GM21786 (cell line): ENCODE measurements at regions not wholly inside any gene's neighbourhood (a gene's known extent, or its start where the extent isn't known, plus 50 kb on each side); places are given as distances from the start of the nearest gene placed in this dataset.
A peak's percentile ranks its signal among the peaks of the same experiment; 100 is the strongest.

ENCODE experiments used
- ATAC-seq: cut with Tn5 transposase; IDR thresholded peaks from one replicate; pipeline ENCODE4 v1.9.1; 2021; ENCODE audit not compliant: unreplicated experiment

DNA sequence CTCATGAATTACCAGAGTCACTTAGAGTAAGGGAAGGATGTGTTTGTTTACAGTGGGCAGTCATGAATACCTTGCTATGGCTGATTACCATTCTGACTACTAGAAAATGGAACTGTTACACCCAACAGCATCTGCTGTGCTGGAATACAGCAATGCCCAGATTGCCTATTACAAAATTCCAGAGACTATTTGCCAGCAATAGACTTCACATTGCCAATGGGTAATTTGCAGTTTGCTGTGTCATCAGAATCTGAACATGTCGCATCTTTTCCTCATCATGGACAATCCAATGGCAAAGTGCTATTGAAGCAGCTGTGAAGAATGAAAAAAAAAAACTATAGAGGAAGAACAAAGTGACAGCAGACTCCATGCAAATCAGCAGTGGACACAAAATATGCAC is 356.6 kb downstream of the CXXC4 start:
- ATAC-seq = no peak

DNA sequence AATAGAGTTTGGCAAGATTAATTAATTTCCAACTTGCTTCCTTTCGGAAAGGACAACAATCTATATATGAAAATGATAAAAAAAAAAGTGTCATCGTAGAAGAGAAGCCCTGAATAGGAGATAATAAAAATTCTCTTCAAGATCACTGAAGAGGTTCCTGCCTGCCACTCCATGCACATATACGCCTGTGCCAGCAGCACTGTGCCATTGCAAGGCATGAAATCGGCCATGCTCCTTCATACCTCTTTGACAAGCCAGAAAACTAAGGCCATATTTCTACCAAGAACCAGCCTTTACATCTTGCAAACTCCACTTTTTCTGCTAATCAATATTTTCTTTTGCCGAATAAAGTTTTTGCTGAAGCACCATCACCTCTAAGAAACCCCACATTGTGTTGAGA is 365.5 kb downstream of the CXXC4 start:
- ATAC-seq = no peak

DNA sequence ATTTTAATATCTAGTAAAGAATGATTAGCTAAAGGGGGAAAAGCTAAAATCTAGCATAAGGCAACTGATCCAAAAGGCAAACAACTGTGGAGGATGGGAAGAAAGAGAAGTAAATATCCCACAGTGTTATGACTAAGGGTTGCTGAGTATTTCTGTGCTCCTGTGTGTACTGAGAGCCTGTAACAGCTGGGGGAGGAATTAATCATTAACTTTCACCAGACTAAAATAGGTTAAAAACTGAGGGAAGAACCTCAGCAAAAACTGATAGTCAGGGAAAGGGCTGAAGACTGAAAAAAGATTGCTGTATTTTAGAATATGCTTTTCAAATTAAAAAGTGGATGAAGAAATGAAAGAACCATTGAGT is 365.9 kb downstream of the CXXC4 start:
- ATAC-seq = peak; percentile 68

DNA sequence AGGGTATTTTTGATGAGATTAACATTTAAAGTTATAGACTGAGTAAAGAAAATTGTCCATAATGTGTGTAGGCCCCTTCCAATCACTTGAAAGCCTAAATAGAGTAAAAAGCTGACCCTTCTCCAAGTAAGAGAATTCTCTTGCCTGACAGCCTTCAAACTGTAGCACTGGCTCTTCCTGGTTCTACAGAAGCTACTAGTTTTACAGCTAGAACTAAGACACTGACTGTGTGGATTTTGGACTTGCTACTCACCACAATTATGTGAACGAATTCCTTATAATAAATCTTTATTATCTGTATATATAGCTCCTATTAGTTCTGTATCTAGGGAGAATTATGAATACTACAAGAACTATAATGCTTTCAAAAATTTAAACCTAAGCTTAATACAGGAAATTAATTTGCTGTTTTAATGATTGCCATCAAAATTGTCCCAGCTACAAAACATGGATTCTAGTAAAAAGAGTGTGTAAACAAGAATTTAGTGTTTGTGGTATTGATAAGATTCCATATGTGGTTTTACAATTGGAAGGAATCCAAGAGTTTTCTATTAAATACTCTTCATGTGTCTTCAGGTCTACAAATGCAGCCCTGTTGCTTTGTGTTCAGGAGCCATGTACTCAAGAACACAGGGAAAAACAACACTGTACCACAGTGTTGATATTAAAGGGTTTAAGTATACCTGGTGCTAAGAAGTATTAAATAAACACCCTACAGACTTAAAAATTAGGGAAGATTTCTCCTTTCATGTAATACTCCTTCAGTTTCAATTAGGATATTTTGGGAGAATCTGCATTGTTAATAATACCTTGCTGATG is 366.5 kb downstream of the CXXC4 start:
- ATAC-seq = no peak

DNA sequence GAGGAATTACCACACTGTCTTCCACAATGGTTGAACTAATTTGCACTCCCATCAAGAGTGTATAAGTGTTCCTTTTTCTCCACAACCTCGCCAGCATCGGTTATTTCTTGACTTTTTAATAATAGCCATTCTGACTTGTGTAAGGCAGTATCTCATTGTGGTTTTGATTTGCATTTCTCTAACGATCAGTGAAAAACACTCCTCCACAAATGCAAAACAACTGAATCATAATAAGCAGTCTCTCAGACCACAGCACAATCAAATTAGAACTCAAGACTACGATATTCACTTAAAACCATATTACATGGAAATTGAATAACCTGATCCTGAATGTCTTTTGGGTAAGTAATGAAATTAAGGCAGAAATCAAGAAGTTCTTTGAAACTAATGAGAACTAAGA is 371.7 kb downstream of the CXXC4 start:
- no peak for ATAC-seq

- no peak for ATAC-seq
Observed at GRCh38 chr4:104117776-104118175, 376.9 kb downstream of the CXXC4 start.

DNA sequence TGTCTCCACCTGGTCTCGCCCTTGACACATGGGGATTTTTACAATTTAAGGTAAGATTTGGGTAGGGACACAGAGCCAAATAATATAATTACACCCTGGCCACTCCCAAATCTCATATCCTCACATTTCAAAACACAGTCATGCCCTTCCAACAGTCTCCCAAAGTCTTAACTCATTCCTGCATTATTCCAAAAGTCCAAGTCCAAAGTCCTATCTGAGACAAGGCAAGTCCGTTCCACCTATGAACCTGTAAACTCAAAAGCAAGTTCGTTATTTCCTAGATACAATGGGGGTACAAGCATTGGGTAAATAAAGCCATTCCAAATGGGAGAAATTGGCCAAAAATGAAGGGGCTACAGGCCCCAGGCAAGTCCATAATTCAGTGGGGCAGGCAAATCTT is 380.8 kb downstream of the CXXC4 start:
- no peak for ATAC-seq

- ATAC-seq = no peak
Observed at GRCh38 chr4:104099141-104099540, 379.4 kb upstream of the TACR3 start.

- no peak for ATAC-seq
Observed at GRCh38 chr4:104093247-104093646, 373.5 kb upstream of the TACR3 start.

- ATAC-seq = no peak
Observed at GRCh38 chr4:104073229-104073628, 353.4 kb upstream of the TACR3 start.

- no peak for ATAC-seq
Observed at GRCh38 chr4:104066533-104066932, 346.7 kb upstream of the TACR3 start.

DNA sequence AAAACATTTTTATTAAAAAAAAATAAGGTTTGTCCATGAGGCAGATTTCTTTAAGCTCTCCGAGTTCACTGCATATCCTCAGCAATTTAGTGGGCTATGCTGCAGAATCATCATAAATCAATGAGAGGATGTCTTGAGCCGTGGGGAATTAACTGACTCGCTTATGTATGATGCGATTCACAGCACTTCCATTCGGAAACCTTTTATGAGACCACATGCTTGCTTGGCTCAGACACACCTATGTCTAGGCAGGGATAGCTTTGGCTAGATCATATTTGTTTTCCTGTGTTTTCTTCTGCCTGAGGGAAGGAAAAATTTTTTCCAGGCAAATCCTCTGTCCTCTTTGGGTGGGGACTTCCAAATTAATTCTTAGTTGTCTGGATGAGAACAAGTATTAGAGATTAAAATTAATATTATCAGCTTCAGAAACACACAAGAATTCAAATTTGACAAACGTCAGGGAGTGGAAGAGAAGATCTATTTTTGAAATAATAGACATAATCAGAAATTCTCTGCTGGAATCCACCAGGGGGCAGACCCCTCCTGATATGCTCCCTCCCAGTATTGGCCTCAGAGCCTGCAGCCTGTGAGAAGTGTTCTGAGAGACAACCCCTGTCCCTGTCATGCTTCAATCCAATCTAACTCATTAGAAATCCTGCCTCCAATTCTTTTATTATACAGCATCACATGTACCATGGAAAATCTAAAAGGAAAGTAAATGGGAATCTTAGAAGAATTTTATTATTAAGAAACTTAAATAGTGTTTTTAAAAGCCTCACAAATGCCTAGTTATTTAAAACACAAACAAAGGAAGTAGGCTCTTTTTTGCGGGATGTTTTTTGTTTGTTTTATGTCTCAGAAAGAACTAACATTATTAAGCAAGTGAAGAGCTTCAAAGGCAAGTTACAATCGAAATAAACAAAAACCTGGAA is 345.1 kb upstream of the TACR3 start:
- ATAC-seq = peak; percentile 68

GRCh38 chr4:104063341-104063740 is 343.6 kb upstream of the TACR3 start:
- no peak for ATAC-seq

GRCh38 chr4:104044369-104044768 is 324.6 kb upstream of the TACR3 start:
- ATAC-seq = no peak

GRCh38 chr4:104032896-104033295 is 313.1 kb upstream of the TACR3 start:
- no peak for ATAC-seq

DNA sequence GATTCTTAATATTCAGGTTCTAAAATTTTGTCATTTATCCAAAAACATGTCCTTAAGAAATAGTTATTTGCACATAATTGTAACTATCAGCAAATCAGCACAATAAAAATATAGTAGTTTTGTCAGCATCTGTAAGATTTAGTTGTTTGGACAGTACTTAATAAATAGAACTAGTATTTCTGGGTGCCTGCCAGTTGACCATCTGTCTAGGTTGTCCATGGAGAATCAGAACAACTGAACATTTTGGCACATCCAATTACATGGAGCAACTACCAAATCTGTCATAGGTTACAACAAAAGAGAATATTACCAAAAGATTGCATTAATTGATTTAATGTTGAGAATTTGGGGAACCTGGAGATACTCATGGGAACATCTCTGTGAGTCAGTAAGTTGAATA is 305.5 kb upstream of the TACR3 start:
- ATAC-seq = no peak

DNA sequence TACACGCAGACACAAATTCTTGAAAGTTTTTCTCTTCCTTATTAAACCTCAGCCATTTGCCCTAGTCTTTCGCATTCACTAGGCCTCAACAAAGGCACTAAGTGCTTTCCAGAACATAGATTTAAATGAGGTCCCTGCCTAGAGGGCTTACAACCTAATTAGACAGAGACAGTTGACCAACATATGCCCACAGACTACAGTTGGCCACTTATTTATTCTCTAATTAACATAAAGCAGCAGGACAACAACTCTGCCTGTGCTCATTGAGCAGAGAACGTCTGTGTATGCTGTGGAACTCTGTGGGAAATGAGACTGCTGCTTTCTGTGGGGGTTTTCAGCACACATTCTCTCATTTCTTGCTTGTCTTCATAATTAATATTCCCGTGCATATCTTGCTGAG is 303.0 kb upstream of the TACR3 start:
- ATAC-seq = no peak

GRCh38 chr4:104022226-104022625 is 302.4 kb upstream of the TACR3 start:
- ATAC-seq = no peak

- no peak for ATAC-seq
Observed at GRCh38 chr4:104020641-104021040, 300.9 kb upstream of the TACR3 start.

DNA sequence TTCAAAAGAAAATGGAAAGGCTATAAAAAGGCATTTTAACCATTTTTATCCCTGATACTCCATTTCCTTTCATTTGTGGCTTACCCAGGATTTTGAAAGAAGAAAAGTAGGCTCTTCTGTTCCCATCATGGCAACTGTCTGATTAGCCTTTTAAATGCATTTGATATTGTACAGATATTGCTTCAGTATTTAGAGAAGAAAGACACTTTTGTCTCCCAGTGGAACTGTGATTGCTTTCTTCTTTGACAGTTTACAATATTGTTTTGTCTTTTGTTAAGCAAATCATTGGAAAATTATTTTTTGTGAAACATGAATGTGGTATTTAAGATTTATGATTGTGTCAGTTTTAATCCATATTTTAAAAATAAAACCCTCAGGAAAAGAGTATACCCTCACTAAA is 297.4 kb upstream of the TACR3 start:
- no peak for ATAC-seq

- no peak for ATAC-seq
Observed at GRCh38 chr4:104015680-104016079, 295.9 kb upstream of the TACR3 start.

DNA sequence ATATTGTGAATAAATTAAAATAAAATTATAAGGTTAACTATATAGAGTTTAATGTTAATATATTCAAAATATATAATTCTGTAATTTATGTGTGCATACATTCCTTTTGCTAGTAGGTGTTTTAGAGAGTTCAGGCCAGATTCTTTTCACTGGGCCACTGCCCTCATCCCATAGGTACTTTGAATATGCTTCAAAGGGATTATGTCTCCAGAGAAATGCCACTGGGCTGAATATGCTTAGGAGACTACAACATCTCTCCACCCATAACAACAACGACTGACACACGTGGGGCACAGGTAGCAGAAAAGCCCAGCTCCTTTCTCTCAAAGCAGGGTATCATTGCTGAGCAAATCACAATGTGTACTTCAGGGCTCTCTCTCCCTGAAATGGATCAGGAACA is 290.9 kb upstream of the TACR3 start:
- ATAC-seq = no peak
